A673 (cell line): ENCODE measurements at regions not wholly inside any gene's neighbourhood (a gene's known extent, or its start where the extent isn't known, plus 50 kb on each side); places are given as distances from the start of the nearest gene placed in this dataset.

Experiments
- CTCF ChIP-seq: fragments of 300-800, 200-600 bp; sonication (generic); conservative IDR thresholded peaks from 2 replicates; pipeline ENCODE4 v1.5.1; 2017; ENCODE audit warnings: low read depth, mild to moderate bottlenecking, antibody characterized with exemption, low read length, moderate library complexity, mixed read lengths
- EZH2 ChIP-seq: fragments of 200-600 bp; sonication (generic); IDR thresholded peaks from 2 replicates; pipeline ENCODE4 v1.6.1; 2017; ENCODE audit warnings: borderline replicate concordance, low read depth, mild to moderate bottlenecking, mixed read lengths, antibody characterized with exemption, low read length; ENCODE audit not compliant: poor library complexity, severe bottlenecking

- no peak for TF ChIP-seq CTCF
- TF ChIP-seq EZH2: no peak
These were observed 765.3 kb downstream of the MTRR start for GRCh38 chr5:8634219-8634618.
